ENCODE measurements at regions not wholly inside any gene's neighbourhood (a gene's known extent, or its start where the extent isn't known, plus 50 kb on each side); places are given as distances from the start of the nearest gene placed in this dataset.

DNA sequence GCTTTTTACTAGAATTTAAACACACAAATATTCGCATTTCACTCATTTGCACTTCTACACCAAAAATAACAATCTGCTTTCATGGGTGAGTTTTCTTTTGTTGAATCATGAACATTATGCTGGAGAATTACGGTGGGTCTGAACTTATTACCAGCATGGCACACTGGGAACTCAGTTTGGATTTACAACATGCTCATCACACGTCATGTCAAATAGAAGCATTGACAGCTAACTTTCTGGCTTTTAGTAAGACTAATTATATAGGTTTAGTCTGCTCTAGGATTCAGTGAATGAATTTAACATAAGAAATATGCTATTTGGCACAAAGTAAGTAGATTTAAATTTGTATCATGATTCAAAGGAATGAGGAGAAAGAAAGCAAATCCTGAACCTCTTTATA is 290.4 kb downstream of the TMEM167A start:
- TF ChIP-seq, protein P1, sequence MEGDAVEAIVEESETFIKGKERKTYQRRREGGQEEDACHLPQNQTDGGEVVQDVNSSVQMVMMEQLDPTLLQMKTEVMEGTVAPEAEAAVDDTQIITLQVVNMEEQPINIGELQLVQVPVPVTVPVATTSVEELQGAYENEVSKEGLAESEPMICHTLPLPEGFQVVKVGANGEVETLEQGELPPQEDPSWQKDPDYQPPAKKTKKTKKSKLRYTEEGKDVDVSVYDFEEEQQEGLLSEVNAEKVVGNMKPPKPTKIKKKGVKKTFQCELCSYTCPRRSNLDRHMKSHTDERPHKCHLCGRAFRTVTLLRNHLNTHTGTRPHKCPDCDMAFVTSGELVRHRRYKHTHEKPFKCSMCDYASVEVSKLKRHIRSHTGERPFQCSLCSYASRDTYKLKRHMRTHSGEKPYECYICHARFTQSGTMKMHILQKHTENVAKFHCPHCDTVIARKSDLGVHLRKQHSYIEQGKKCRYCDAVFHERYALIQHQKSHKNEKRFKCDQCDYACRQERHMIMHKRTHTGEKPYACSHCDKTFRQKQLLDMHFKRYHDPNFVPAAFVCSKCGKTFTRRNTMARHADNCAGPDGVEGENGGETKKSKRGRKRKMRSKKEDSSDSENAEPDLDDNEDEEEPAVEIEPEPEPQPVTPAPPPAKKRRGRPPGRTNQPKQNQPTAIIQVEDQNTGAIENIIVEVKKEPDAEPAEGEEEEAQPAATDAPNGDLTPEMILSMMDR (IDR thresholded peaks at IDR 0.05; ENCODE audit: low read depth, low read length, missing input control) = no peak
- TF ChIP-seq GABPA (IDR thresholded peaks at IDR 0.05 in 1 of 2, conservative IDR thresholded peaks at IDR 0.05 in 1 of 2) = no peak
- no peak for TF ChIP-seq EGR1 (IDR thresholded peaks at IDR 0.05; ENCODE audit: low read depth in 2 of 2)
- TF ChIP-seq TAF1 (conservative IDR thresholded peaks at IDR 0.05) = no peak
- TF ChIP-seq RAD21 (IDR thresholded peaks at IDR 0.05) = no peak
- no peak for TF ChIP-seq REST (IDR thresholded peaks at IDR 0.05)
- no peak for TF ChIP-seq YY1 (IDR thresholded peaks at IDR 0.05)
- TF ChIP-seq FOXA1 (IDR thresholded peaks at IDR 0.05) = no peak
- TF ChIP-seq, protein P2, sequence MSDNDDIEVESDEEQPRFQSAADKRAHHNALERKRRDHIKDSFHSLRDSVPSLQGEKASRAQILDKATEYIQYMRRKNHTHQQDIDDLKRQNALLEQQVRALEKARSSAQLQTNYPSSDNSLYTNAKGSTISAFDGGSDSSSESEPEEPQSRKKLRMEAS (IDR thresholded peaks at IDR 0.05) = no peak
